Activated CD8-positive, alpha-beta T cell treated with anti-CD3 and anti-CD28 coated beads for 36 hours (primary cell): ENCODE measurements at regions not wholly inside any gene's neighbourhood (a gene's known extent, or its start where the extent isn't known, plus 50 kb on each side); places are given as distances from the start of the nearest gene placed in this dataset.

Experiments
- ATAC-seq: fragments of 200-7000 bp; cut with Tn5 transposase; one replicate; pipeline ENCODE4 v1.10.0; 2021; ENCODE audit warnings: mild to moderate bottlenecking, moderate library complexity
- CTCF ChIA-PET: fragments of 350-600 bp; sonication (Branson Sonifier 250); formaldehyde crosslinking; loops from one replicate; lab custom pipeline; 2021; ENCODE audit warnings: antibody characterized with exemption; lab: Charles Lee
- POLR2A ChIA-PET: fragments of 350-600 bp; sonication (Branson Sonifier 250); formaldehyde crosslinking; loops from one replicate; lab custom pipeline; 2021; ENCODE audit warnings: antibody characterized with exemption; lab: Charles Lee
- DNase-seq: peaks from one replicate; pipeline ENCODE4 v3.0.0-alpha.2; 2020
- H3K27ac Mint-ChIP-seq: one replicate; pipeline ENCODE4 v1.8.0; 2021; ENCODE audit warnings: mild to moderate bottlenecking, mixed read lengths
- H3K27me3 Mint-ChIP-seq: one replicate; pipeline ENCODE4 v1.8.0; 2021; ENCODE audit warnings: mixed read lengths
- H3K36me3 Mint-ChIP-seq: one replicate; pipeline ENCODE4 v1.8.0; 2021; ENCODE audit warnings: low read depth, mixed read lengths
- H3K4me1 Mint-ChIP-seq: one replicate; pipeline ENCODE4 v1.8.0; 2021; ENCODE audit warnings: low read depth, mixed read lengths
- H3K4me3 Mint-ChIP-seq: one replicate; pipeline ENCODE4 v1.8.0; 2021; ENCODE audit warnings: mild to moderate bottlenecking, moderate library complexity, mixed read lengths
- H3K9me3 Mint-ChIP-seq: one replicate; pipeline ENCODE4 v1.8.0; 2021; ENCODE audit warnings: mixed read lengths
- intact Hi-C: fragments of 100-400 bp; cut with micrococcal nuclease; formaldehyde crosslinking; loops from one replicate; pipeline ENCODE4 v1.10.0; 2022
- TF ChIP-seq, protein P1 (sequence below): fragments of 200-600 bp; IDR thresholded peaks from one replicate; pipeline ENCODE4 v1.8.0; 2022; ENCODE audit warnings: antibody characterized with exemption, mild to moderate bottlenecking

DNA sequence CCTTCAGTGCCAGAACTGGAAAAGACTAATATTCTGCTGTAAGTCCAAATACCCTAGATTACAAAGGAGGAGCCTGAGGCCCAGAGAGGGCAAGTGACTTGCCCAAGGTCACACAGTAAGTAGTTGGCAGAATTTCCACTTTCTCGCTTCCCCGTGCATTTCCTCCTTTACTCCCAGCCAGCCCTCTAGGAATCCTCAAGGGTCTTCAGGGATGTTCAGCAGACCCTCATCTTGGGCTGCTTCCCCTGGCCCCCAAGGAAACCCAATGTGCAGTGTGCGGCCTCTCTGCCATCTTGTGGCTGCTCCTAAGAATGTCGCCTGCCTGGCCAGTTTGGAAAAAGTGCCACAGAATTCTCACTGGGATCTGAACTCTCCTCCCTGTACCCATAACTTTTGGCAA is 217.7 kb upstream of the LRFN2 start:
- Mint-ChIP-seq H3K27ac (no peak overlapping the region), H3K27me3 (no peaks in the 10 kb centered on the region), H3K36me3 (no peaks in the 10 kb centered on the region), H3K4me1 (no peaks in the 10 kb centered on the region), H3K4me3 (no peak overlapping the region), H3K9me3 (no peaks in the 10 kb centered on the region)
- intact Hi-C loops = no loop called here
- DNase-seq (no peak), ATAC-seq (no peak)
- TF ChIP-seq, protein P1, sequence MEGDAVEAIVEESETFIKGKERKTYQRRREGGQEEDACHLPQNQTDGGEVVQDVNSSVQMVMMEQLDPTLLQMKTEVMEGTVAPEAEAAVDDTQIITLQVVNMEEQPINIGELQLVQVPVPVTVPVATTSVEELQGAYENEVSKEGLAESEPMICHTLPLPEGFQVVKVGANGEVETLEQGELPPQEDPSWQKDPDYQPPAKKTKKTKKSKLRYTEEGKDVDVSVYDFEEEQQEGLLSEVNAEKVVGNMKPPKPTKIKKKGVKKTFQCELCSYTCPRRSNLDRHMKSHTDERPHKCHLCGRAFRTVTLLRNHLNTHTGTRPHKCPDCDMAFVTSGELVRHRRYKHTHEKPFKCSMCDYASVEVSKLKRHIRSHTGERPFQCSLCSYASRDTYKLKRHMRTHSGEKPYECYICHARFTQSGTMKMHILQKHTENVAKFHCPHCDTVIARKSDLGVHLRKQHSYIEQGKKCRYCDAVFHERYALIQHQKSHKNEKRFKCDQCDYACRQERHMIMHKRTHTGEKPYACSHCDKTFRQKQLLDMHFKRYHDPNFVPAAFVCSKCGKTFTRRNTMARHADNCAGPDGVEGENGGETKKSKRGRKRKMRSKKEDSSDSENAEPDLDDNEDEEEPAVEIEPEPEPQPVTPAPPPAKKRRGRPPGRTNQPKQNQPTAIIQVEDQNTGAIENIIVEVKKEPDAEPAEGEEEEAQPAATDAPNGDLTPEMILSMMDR = no peak
- POLR2A ChIA-PET = no interaction called here
- CTCF ChIA-PET = no interaction called here

DNA sequence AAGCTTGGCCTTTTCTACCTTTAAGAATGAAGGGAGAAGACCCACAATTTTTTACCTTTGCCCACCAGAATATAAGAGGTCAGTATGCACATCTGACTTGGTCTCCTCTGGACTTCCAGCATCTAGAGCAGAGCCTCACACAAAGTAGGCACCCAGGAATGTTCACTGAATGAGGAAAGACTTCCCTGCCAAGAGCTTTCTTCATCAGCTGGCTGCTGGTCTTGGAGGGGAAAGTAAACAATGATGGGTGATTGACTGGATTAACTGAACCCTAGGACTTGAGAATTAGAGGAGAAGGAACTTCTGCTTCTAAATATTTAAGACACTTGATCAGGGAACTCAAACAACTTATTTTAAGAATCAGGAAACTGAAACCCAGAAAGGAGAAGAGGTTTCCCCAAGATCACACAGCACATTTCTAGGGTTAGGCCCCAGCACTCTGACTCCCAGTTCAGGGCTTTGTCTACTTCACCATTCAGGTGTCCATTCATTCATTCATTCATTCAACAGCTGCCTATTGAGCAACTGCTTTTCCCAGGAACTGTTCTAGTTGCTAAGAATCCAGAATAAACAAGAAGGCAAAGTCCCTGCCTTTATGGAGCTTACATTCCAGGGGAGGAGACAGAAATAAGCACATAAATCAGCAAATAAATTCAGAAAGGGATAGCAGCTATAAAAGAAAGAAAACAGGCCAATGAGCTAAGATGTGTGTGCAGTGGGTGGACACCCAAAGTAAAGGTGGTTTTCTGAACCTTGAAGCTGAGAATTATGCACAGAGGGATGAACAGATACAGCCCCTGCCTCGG is 216.9 kb upstream of the LRFN2 start:
- H3K4me3 Mint-ChIP-seq = no peak overlapping the region
- no peak for DNase-seq
- ChIA-PET POLR2A (no interaction called here), CTCF (no interaction called here)
- TF ChIP-seq, protein P1 = no peak
- H3K36me3 Mint-ChIP-seq = no peaks in the 10 kb centered on the region
- H3K4me1 Mint-ChIP-seq = no peaks in the 10 kb centered on the region
- no peaks in the 10 kb centered on the region for H3K27me3 Mint-ChIP-seq
- intact Hi-C loops = no loop called here
- H3K9me3 Mint-ChIP-seq = no peaks in the 10 kb centered on the region
- ATAC-seq = no peak
- no peak overlapping the region for H3K27ac Mint-ChIP-seq

DNA sequence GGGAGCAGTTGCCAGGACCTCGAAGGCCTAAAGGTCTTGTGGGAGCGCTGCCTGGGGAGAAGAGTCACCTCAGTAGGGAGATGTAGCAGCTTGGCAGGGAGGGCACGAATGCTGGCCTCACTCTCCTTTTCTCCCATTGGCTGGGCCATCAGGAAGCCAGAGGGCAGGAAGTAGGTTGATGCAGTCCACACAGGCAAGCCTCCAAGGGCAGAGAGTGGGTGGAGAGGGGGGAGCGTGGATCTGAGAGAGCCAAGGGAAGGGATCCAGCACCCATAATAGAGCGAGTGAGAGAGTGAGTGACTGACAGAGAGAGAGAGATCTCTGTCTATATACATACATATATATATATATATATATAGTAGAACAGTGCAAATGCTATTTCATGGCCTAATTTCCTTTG is 215.3 kb upstream of the LRFN2 start:
- no peaks in the 10 kb centered on the region for H3K4me1 Mint-ChIP-seq
- intact Hi-C loops = no loop called here
- POLR2A ChIA-PET = no interaction called here
- CTCF ChIA-PET = no interaction called here
- H3K9me3 Mint-ChIP-seq = no peaks in the 10 kb centered on the region
- H3K36me3 Mint-ChIP-seq = no peaks in the 10 kb centered on the region
- no peak overlapping the region for H3K4me3 Mint-ChIP-seq
- H3K27me3 Mint-ChIP-seq = peaks cover 1% of the 10 kb centered on the region
- TF ChIP-seq, protein P1 = no peak
- ATAC-seq (no peak), DNase-seq (no peak)
- no peak overlapping the region for H3K27ac Mint-ChIP-seq

DNA sequence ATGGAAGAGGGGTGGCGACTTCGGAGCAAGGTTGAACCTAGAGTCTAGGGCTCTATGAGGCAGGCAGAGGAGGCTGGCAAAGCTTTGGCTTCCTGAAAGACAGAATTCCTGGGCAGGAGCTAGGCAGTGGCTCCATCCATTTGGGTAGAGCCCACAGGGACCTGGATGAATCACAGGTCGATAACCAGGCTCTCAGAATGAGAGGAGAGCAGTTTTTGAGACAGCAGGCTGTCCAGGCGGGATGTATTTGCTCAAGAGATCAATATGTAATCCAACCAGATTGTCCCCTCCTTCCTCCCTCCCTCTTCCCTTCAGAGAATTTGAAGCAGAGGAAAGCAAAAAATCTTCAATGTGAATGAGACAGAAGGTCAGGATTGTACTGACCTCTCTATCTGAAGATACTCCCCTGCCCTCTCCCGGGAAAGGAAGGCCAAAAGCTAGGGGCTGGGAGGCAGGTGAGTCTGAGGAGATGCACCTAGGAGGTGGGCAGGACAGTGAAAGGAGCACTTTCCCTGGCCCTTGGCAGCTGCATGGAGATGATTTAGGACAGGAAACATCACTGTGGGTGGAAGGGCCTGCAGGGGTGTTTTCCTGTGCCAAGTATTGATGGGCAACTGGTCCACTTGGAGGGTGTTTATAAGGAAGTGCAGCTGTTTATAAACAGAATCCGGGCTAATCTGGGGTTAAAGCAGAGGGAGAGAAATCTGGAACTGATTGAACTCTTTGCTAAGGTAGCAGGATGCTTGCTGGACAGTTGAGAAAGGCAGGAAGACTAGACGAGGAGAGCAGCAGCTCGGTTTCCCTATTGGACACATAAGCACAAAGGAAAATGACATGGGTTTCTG is 212.4 kb upstream of the LRFN2 start:
- DNase-seq = no peak
- H3K27ac Mint-ChIP-seq = no peak overlapping the region
- TF ChIP-seq, protein P1 = no peak
- H3K27me3 Mint-ChIP-seq = peaks cover 3% of the 10 kb centered on the region
- ChIA-PET CTCF (no interaction called here), POLR2A (interaction anchor here (0.7 kb wide), 1 partner anchor 472 kb away, joined by 4 read pairs; no protein-coding TSS in a partner anchor)
- H3K4me1 Mint-ChIP-seq = no peaks in the 10 kb centered on the region
- no peak overlapping the region for H3K4me3 Mint-ChIP-seq
- no peaks in the 10 kb centered on the region for H3K9me3 Mint-ChIP-seq
- intact Hi-C loops = no loop called here
- no peak for ATAC-seq
- no peaks in the 10 kb centered on the region for H3K36me3 Mint-ChIP-seq
